ENCODE measurements at regions not wholly inside any gene's neighbourhood (a gene's known extent, or its start where the extent isn't known, plus 50 kb on each side); places are given as distances from the start of the nearest gene placed in this dataset.

DNA sequence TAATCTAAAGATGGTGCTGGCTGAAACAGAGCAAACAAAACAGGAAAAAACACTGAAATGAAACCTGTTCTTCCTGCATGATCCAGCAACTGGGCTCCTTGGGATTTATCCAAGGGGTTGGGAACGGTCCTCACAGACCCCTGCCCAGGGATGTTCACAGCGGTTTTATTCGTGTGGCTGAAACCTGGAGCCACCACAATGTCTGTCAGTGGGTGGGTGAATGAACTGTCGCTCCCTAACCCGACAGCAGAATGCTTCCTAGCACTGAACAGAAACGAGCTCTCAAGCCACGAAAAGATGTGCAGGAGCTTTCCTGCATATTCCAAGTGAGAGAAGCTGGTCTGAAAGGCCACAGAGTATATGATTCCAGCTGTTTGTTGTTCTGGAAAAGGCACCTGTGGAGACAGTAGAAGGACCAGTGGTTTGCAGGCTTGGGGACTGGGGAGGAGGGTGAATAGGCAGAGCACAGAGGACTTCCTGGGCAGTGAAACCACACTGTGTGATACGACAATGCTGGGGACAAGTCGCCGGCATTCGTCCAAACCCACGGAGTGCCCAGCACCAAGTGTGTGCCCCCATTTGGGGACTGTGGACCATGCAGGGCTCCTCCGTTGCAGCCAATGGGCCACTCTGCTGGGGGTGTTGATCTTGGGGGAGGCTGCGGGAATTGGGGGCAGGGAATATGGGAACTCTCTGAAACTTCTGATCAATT lies 73.9 kb downstream of the TEX29 start:
- no peak for ATAC-seq
- POLR2A ChIA-PET = no interaction called here
- H3K36me3 Mint-ChIP-seq = no peaks in the 10 kb centered on the region
- no peaks in the 10 kb centered on the region for H3K9me3 Mint-ChIP-seq
- H3K4me1 Mint-ChIP-seq = peaks cover 3 to 11% (median 4%) of the 10 kb centered on the region in 4 donors
- peak overlapping the region in 2 of 10 donors; percentile 34 to 50 for H3K27ac Mint-ChIP-seq
- no peaks in the 10 kb centered on the region for H3K27me3 Mint-ChIP-seq
- peak in 1 of 10 donors; percentile 11 for DNase-seq
- H3K4me3 Mint-ChIP-seq = no peak overlapping the region

DNA sequence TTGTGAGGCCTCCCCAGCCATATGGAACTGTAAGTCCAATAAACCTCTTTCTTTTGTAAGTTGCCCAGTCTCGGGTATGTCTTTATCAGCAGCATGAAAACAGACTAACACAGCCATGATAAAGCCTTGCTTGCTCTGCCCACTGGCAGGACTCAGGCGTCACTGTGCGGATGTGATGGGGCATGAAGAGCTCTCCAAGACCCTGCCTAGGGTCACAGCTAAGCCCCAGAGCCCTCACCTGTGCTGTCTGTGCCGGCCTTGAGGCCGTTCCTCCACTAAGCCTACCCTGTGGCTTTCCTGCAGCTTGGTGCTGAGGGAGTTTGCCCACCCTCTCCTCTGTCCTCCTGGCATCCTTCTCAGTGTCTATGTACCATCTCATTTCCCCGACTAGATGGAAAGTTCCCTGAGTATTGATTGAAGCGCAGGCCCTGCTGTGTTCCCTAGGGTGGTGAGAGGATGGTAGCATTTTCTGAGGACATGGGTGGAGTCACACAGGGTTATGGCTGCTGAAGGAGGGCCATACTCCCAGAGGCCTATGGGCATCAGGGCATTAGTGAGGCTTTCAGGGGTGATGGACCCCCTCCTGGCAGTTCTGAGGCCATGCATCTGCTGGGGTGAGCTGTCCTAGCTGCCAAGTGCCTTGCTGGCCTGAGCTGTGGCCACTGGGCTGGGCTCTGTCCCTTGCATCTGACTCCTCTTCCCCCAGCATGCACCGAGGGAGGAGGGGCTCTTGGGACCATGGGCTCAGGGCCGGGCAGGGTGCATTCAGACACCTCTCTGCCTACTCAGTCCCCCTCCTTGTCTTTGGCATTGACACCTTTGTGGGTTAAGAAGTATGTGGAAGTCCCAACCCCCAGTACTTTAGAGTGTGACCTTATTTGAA lies 75.3 kb downstream of the TEX29 start:
- H3K27ac Mint-ChIP-seq = peak overlapping the region in 1 of 10 donors; percentile 55
- H3K27me3 Mint-ChIP-seq = no peaks in the 10 kb centered on the region
- DNase-seq (no peak), ATAC-seq (no peak)
- H3K4me1 Mint-ChIP-seq = peaks cover 0 to 1% (median under 1%) of the 10 kb centered on the region in 4 donors
- no peaks in the 10 kb centered on the region for H3K36me3 Mint-ChIP-seq
- no peak overlapping the region for H3K4me3 Mint-ChIP-seq
- POLR2A ChIA-PET = no interaction called here
- H3K9me3 Mint-ChIP-seq = no peaks in the 10 kb centered on the region

DNA sequence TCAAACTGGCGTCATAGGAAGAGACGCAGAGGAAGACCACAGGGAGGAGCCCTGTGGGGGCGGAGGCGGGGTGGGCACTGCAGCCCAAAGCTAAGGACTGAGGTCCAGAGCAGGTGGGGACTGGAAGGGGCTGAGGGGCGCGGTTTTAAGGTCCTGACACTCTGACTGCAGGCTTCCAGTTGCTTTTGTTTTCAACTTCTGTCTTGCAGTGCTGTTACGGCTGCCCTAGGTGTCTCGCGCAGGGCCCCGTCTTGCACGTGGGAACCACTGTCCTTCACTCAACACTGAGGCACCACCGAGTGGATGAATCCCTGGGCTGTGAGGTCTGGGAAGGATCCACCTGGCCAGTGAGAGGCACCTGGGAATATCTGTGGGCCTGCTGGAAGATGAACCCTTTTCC lies 76.0 kb downstream of the TEX29 start:
- no peak for ATAC-seq

DNA sequence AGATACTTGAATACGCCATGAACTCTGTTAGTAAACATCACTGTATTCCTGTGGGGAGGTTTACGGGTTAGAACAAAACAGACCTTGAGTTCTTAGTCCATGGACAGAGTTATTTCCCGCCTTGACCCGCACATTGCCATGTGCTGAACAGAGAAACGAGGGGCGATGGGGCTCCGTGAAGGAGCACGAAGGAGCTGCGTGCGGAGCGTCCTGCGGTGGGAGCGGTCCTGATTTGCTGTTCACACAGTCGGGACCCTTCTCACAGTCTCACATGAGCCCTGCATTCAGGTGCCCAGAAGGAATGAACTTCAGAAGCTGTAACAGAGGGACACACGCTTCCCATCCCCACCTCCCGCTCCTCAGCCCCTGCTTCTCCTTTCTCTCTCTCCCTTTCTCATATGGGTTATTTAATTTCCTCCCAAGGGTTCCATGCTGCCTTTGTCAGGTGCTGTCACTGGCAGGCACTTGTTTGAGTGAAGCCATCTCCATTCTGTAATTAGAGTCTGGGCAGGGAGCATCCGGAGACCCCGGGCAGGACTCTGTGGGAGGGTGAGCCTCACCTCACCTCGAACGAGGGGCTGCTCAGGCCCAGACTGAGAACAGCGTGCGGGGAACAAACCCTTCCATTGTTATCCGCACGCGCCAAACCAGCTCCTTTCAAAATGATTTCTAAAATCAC lies 76.9 kb downstream of the TEX29 start:
- H3K27ac Mint-ChIP-seq = peak overlapping the region in 1 of 10 donors; percentile 15
- H3K36me3 Mint-ChIP-seq = no peaks in the 10 kb centered on the region
- no peaks in the 10 kb centered on the region for H3K27me3 Mint-ChIP-seq
- H3K4me1 Mint-ChIP-seq = peaks cover 0 to 1% (median 0%) of the 10 kb centered on the region in 4 donors
- DNase-seq = no peak
- H3K4me3 Mint-ChIP-seq = no peak overlapping the region
- POLR2A ChIA-PET = no interaction called here
- no peaks in the 10 kb centered on the region for H3K9me3 Mint-ChIP-seq
- no peak for ATAC-seq

More for the DNA sequence above, 76.0 kb downstream of the TEX29 start:
- H3K9me3 Mint-ChIP-seq = no peaks in the 10 kb centered on the region
- no peaks in the 10 kb centered on the region for H3K36me3 Mint-ChIP-seq
- POLR2A ChIA-PET = no interaction called here
- peak overlapping the region in 1 of 10 donors; percentile 47 for H3K27ac Mint-ChIP-seq
- no peak for DNase-seq
- H3K27me3 Mint-ChIP-seq = no peaks in the 10 kb centered on the region
- no peak overlapping the region for H3K4me3 Mint-ChIP-seq
- H3K4me1 Mint-ChIP-seq = peaks cover 0 to 1% (median 0%) of the 10 kb centered on the region in 4 donors

DNA sequence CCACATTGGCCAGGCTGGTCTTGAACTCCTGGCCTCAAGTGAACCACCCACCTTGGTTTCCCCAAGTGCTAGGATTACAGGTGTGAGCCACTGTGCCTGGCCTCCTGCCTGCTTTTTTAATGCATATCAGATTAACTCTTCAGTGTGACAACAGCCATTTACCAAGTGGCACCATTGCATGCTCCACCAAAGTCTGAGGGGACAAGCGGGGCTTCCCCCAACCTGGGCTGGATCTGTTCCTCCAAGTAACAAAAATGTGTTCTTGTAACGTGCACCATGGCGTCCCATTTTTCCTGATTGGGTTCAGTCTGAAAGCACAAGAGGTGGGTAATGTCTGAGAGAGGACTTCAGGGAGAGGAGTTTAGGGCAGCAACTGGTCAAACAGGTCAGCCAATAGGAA lies 77.8 kb downstream of the TEX29 start:
- POLR2A ChIA-PET = interaction anchor here (0.7 kb wide), 2 partner anchors 12 to 65 kb away, joined by 4 to 5 read pairs; no protein-coding TSS in a partner anchor

DNA sequence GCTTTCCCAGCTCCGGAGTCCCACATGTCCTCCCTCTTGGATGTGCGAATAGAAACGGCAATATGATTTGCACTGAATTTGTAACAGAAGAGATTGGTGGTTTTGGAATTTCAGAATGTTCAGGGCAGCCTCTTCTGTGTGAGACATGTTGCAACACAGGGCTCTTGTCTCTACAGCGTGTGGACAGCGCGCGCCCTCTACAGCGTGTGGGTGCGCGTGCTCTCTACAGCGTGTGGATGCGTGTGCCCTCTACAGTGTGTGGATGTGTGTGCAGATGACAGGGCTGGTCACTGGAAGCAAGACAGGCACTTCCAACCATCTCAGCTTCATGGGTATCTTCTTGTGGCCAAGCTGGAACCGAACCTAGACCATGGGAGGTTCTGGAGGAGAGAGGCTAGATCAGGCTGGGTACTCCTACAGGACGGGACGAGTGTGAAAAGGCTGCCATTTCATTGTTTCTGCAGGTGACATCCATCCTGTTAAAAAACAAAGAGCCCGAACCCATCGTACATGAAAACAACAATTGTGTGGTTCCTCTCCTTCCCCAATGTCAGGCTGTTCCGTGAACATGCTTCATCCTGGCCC lies 78.4 kb downstream of the TEX29 start:
- no peak for DNase-seq
- Mint-ChIP-seq H3K36me3 (no peaks in the 10 kb centered on the region), H3K9me3 (no peaks in the 10 kb centered on the region), H3K27ac (no peak overlapping the region), H3K4me3 (no peak overlapping the region), H3K27me3 (no peaks in the 10 kb centered on the region), H3K4me1 (peaks cover 0 to 1% (median 0%) of the 10 kb centered on the region in 4 donors)
- no peak for ATAC-seq
- POLR2A ChIA-PET = no interaction called here

More for the DNA sequence above, 77.8 kb downstream of the TEX29 start:
- Mint-ChIP-seq H3K27ac (peak overlapping the region in 2 of 10 donors; percentile 6 to 59), H3K27me3 (no peaks in the 10 kb centered on the region), H3K9me3 (no peaks in the 10 kb centered on the region), H3K4me3 (no peak overlapping the region), H3K36me3 (no peaks in the 10 kb centered on the region), H3K4me1 (peaks cover 0 to 1% (median 0%) of the 10 kb centered on the region in 4 donors)
- DNase-seq (no peak), ATAC-seq (no peak)

DNA sequence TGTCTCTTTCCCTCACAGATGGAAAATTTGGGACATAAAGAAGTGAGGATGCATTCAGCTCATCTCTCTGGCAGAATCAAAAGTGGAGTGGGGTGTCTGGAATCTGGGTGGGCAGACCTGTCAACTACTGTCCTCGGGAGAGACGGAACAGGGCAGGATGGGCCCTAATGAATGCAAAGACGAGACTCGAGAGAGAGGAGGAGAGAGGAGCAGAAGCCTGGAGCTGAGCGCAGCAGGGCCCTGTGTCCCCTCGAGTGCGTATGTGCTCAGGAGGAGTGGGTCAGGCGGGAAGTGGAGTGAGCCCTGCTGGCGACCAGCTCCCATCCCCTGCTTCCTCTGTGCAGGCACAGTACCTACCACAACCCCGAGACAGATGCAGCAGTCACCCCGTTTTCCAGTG lies 78.9 kb downstream of the TEX29 start:
- H3K4me1 Mint-ChIP-seq = peaks cover 0 to 1% (median 0%) of the 10 kb centered on the region in 4 donors
- DNase-seq = no peak
- POLR2A ChIA-PET = no interaction called here
- no peak for ATAC-seq
- peak overlapping the region in 2 of 10 donors; percentile 24 to 43 for H3K27ac Mint-ChIP-seq
- H3K4me3 Mint-ChIP-seq = no peak overlapping the region
- H3K27me3 Mint-ChIP-seq = no peaks in the 10 kb centered on the region
- no peaks in the 10 kb centered on the region for H3K36me3 Mint-ChIP-seq
- no peaks in the 10 kb centered on the region for H3K9me3 Mint-ChIP-seq

DNA sequence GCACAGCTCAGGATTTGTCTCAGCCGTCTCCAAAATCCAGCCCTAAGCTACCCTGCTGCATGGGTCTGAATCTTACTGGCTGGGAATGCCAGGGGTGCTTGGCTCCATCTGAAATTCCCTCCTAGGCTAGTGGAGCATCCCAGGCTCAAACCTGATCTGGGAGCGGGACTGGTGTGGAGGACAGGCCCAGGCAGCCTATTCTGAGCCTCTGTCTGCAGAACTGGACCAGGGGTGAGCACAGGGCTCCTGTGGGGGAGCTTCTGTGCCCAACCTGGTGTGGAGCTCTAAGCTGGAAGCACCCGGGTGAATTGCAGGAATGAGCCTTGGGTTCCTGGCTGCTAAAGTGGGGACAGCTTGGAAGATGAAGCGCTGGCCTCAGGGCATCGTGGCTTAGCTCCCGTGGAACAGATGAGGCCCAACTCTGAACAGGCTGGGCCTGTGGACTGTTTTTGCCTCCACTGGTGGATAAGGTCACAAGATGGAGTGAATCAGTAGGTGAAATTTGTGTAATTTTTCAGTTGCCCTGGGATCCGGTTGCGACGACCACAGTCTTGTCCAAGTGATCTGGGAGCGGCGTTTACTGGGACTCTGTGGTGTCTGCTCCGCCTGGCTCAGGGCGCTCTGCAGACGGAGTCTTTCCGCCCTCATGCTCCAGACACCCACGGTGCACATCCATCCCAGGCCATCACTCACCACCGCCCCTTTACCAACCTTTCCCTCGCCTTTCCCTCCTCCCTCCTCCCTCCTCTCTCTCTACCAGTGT lies 79.5 kb downstream of the TEX29 start:
- POLR2A ChIA-PET = no interaction called here
- H3K4me1 Mint-ChIP-seq = peaks cover 0 to 1% (median 0%) of the 10 kb centered on the region in 4 donors
- H3K4me3 Mint-ChIP-seq = no peak overlapping the region
- H3K27ac Mint-ChIP-seq = no peak overlapping the region
- no peak for ATAC-seq
- no peaks in the 10 kb centered on the region for H3K9me3 Mint-ChIP-seq
- peaks cover 0 to under 1% (median 0%) of the 10 kb centered on the region in 5 donors for H3K27me3 Mint-ChIP-seq
- no peaks in the 10 kb centered on the region for H3K36me3 Mint-ChIP-seq
- no peak for DNase-seq

DNA sequence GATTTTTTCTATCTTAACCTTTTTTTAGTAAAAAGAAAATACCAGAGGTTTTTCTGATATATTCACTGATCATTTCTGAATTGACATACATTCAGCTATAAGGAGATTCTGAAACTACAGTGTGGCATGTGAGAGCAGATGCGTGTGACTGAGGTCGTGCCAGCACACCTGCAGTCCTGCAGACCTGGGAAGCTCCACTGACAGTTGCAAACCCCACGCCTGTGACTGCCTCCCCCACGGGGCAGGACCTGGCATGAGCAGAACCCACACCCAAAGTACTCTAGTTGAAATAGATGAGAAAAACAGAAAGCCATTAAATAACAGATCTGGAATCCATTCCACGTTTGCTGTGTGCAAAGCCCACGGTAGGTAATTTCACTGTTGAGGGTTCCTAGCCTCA lies 80.7 kb downstream of the TEX29 start:
- Mint-ChIP-seq H3K4me3 (no peak overlapping the region), H3K36me3 (no peaks in the 10 kb centered on the region), H3K9me3 (no peaks in the 10 kb centered on the region), H3K27me3 (peaks cover 0 to 4% (median 0%) of the 10 kb centered on the region in 5 donors), H3K4me1 (peaks cover 0 to 1% (median 0%) of the 10 kb centered on the region in 4 donors), H3K27ac (peak overlapping the region in 1 of 10 donors; percentile 69)
- ATAC-seq (no peak), DNase-seq (no peak)
- POLR2A ChIA-PET = no interaction called here

DNA sequence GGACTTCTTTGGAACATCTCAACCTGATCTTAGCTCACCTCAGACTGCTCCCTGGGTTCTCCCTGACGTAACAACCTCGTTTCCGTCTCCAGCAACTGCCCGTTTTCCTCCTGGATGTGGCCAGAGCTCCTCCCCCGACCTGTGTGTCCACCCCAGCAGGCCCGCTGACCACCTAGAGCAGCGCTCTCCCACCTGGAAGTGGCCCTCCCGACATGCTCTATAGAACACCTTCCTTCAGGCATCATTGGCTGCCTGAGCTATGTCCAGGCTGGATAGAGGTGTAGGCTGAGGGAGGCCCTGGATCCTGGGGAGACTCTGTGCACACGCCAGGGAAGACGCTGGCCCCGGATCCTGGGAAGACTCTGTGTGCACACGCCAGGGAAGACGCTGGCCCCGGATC lies 81.3 kb downstream of the TEX29 start:
- ATAC-seq = no peak
- POLR2A ChIA-PET = no interaction called here

DNA sequence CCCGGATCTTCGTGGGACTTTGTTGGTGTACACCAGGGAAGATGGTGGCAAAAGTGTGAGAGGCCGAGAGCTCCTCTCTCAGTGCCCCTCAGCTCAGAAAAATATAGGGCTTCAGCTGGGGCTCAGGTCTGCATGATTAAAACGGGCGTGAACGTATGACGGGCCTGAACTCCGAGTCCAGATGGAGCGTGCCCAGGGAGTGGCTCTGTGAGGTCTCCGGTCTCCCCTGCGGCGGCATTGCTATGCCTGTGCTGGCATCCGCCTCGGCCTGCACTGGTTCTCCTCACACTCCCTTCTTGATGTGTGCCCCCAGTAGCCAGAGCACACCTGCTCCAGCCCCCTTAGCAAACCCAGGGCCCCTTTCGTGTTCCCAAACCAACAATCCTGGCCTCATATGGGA lies 82.0 kb downstream of the TEX29 start:
- ATAC-seq = no peak
- Mint-ChIP-seq H3K36me3 (no peaks in the 10 kb centered on the region), H3K27me3 (peaks cover 0 to 4% (median 1%) of the 10 kb centered on the region in 5 donors), H3K4me3 (no peak overlapping the region), H3K4me1 (peaks cover 0 to 1% (median 0%) of the 10 kb centered on the region in 4 donors), H3K27ac (no peak overlapping the region), H3K9me3 (no peaks in the 10 kb centered on the region)
- POLR2A ChIA-PET = no interaction called here
- DNase-seq = no peak

More for the DNA sequence above, 81.3 kb downstream of the TEX29 start:
- no peaks in the 10 kb centered on the region for H3K9me3 Mint-ChIP-seq
- DNase-seq = no peak
- no peak overlapping the region for H3K4me3 Mint-ChIP-seq
- H3K4me1 Mint-ChIP-seq = peaks cover 0 to 1% (median 0%) of the 10 kb centered on the region in 4 donors
- H3K27me3 Mint-ChIP-seq = peaks cover 0 to 4% (median 1%) of the 10 kb centered on the region in 5 donors
- peak overlapping the region in 1 of 10 donors; percentile 69 for H3K27ac Mint-ChIP-seq
- no peaks in the 10 kb centered on the region for H3K36me3 Mint-ChIP-seq

DNA sequence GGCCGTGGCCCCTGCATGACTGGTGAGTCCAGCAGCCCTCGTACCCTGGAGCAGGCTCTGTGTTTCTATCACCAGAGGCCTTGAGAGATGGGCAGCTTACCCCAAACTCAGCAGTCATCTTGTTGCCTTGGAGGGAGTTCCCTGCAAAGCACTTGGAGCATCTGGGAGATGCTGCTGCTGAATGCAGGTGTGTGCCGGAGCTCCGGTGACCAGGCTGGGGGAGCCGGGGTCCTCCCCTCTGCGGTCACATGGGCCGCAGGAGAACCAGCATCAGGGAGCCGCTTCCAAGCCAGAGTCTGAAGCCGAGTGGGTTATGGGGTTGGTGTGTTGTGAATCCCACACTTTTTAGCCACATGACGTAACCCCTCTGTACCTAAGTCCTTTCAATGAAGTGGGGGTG lies 82.8 kb downstream of the TEX29 start:
- H3K36me3 Mint-ChIP-seq = no peaks in the 10 kb centered on the region
- no peak overlapping the region for H3K4me3 Mint-ChIP-seq
- H3K4me1 Mint-ChIP-seq = peaks cover 0 to 1% (median 0%) of the 10 kb centered on the region in 4 donors
- no peak overlapping the region for H3K27ac Mint-ChIP-seq
- DNase-seq (no peak), ATAC-seq (no peak)
- no peaks in the 10 kb centered on the region for H3K9me3 Mint-ChIP-seq
- POLR2A ChIA-PET = no interaction called here
- H3K27me3 Mint-ChIP-seq = peaks cover 0 to 7% (median 2%) of the 10 kb centered on the region in 5 donors

Measured in naive thymus-derived CD8-positive, alpha-beta T cell (primary cell).